Endothelial cell of hepatic sinusoid (primary cell): ENCODE measurements at regions not wholly inside any gene's neighbourhood (a gene's known extent, or its start where the extent isn't known, plus 50 kb on each side); places are given as distances from the start of the nearest gene placed in this dataset.

Experiments
- in situ Hi-C: cut with HindIII; loops from 2 replicates; pipeline ENCODE4 v1.10.0; 2017; ENCODE audit warnings: low sequenced_read_pairs

- in situ Hi-C loops, result no loop called here
Observed at GRCh38 chr3:6120786-6121185, 740.1 kb upstream of the GRM7 start.

- in situ Hi-C loops, result no loop called here
Observed at GRCh38 chr3:6124875-6125274, 736.0 kb upstream of the GRM7 start.

DNA sequence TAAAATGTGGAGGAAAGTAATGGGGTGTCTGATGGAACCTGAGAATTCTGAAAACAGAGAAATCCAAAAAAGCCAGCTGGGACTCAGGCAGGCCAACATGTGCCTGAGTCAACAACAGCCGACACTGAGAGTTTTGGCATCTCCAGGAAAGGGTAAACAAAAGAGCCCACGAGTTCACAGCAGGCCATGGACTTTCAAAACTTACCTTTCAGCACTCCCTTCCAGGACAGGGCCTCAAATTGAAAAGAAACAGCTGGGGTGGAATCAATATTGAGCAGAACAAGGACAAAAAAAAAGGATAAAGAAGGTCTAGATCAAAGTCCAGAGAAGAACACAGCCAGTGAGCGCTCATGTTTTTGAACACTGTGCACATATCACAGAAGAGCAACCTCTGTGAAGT lies 735.4 kb upstream of the GRM7 start:
- in situ Hi-C loops, result no loop called here

- in situ Hi-C loops, result no loop called here
Observed at GRCh38 chr3:6132684-6133432, 728.1 kb upstream of the GRM7 start.

DNA sequence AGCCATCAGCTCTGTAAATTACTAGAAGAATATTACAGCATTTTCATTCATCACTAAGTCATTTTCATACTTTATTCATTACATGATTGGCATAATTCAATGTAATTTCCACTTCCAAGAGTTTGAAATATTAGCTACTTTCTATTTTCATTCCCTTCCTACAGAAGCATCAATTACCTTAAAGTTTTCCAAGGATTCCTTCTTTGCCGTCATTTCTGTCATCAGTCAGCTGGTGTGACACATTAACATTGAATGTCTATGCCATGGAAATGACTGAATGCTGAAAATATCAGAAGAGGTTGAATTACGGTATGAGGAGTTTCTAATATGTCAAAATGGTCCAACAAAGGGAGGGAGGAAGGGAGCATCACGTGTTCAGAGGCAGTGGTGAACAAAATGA lies 718.2 kb upstream of the GRM7 start:
- in situ Hi-C loops, result no loop called here

DNA sequence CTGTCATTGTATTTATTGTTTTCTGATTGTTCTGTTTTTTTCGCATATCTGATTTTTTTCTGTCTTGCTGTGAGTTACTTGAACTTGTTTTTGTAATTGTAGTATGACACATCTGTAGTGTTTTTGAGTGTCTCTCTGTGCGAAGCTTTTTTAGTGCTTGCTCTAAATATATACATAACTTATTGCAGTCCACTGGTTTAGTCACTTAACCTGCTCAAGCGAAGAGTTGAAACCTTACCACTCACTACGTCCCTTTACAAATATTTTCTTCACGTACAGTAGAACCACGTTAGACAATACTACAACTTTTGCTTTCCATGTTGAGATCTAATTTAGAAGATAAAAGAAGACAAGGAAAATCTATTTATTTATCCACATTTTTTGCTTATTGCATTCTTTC lies 713.0 kb upstream of the GRM7 start:
- in situ Hi-C loops, result no loop called here

DNA sequence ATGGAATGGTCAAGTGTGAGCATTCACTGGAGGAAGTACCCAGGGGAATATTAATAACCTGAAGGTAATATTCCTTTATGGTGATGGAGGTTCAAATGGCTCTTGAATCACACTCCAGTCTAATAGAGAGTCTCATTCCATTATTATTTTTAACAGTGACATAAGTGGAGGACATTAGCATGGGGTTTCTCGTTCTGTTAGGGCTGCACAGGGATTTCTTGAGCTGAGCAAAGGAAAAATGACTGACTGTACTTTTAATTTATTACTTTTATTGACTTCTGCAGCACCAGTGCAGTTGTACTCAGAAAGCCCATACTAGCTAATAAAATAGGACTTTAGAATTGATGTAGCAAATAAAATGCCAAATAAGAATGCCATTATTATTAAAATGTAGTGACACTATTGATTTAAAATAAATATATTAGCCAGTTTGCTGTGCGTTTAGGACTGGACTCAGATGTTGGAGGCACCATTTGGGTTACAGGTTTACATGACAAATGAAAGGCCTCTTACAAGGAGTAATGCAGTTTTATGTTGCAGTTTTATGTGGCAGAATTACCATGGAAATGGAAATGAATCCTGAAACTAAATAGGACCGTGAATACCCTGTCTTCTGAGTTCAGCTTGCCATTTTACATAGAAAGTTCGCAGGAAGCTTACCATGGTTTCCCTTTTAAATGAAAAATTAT lies 705.1 kb upstream of the GRM7 start:
- in situ Hi-C loops, result no loop called here

DNA sequence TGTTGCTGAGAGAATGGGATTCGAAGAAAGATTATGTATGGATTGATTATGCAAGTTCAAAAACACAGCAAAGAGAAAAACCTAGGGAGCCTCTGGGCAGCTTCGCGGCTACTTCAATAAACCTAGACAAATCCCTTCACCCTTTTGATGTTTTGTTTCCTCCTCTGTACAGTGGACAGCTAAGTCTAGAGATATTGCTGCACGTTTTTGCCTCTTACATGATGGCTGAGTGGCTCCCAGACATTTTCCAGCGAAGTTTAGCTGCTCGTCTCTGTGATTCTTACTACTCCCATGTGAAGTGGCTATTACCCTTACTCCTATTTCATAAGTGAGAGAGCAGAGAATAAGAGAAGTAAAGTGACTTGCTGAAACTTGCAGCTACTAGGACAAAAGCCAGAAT lies 695.0 kb upstream of the GRM7 start:
- in situ Hi-C loops, result no loop called here

- in situ Hi-C loops, result no loop called here
Observed at GRCh38 chr3:6168256-6168655, 692.7 kb upstream of the GRM7 start.

- in situ Hi-C loops, result no loop called here
Observed at GRCh38 chr3:6172871-6173642, 687.9 kb upstream of the GRM7 start.

- in situ Hi-C loops, result no loop called here
Observed at GRCh38 chr3:6177417-6177816, 683.5 kb upstream of the GRM7 start.

- in situ Hi-C loops, result no loop called here
Observed at GRCh38 chr3:6179761-6180160, 681.2 kb upstream of the GRM7 start.

- in situ Hi-C loops, result no loop called here
Observed at GRCh38 chr3:6180171-6180570, 680.7 kb upstream of the GRM7 start.

- in situ Hi-C loops, result no loop called here
Observed at GRCh38 chr3:6182476-6182875, 678.4 kb upstream of the GRM7 start.

GRCh38 chr3:6182909-6183308 lies 678.0 kb upstream of the GRM7 start:
- in situ Hi-C loops, result no loop called here

DNA sequence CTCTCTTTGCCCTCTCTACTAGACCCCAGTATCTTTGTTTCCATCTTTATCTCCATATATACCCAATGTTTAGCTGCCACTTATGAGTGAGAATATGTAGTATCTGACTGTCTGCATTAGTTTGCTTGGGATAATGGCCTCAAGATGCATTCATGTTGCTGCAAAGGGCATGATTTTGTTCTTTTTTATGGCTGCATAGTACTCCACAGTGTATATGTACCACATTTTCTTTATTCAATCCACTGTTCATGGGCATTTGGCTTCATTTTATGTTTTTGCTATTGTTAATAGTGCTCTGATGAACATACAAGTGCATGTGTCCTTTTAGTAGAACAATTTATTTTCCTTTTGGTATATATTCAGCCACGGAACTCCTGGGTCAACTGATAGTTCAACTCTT lies 671.5 kb upstream of the GRM7 start:
- in situ Hi-C loops, result no loop called here

GRCh38 chr3:6204891-6205290 lies 656.0 kb upstream of the GRM7 start:
- in situ Hi-C loops, result no loop called here

GRCh38 chr3:6216135-6217026 lies 644.5 kb upstream of the GRM7 start:
- in situ Hi-C loops, result no loop called here

DNA sequence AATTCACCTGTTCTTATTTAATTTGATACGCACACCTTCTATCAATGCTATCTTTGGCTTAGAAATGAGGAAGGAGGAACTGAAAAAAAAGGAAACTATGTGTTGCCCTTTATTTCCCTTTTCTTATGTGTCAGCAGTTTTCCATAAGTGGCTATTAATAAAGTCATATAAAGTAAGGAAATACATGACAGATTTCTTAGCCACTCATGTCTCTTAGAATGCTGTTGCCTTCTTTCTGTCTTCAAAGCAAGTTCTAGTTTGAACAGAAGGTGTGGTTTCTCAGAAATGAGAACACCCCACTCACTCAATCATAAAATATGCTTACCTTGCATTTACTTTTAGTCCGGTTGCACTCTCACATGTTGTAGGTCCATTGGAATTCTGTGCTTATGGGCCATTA lies 640.5 kb upstream of the GRM7 start:
- in situ Hi-C loops, result no loop called here

GRCh38 chr3:6222069-6222468 lies 638.8 kb upstream of the GRM7 start:
- in situ Hi-C loops, result no loop called here

DNA sequence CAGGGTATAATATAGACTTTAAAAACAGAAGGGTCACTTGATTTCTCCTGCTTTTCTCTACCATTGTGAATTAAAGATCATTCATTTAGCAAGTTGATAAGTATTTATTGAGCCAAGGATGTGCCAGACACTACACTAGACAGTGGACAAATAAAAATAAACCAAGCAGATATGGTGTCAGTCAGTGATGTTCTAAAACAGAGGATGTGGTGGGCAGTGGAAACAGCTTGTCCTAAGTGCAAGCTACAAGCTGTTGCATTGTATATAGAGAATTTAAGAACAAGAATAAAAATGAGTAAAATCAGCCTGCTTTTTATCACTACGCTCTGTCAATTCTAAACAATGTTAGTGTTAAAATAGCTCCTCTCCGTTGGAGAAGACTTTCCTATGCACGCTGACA lies 637.3 kb upstream of the GRM7 start:
- in situ Hi-C loops, result no loop called here
